A204.1 (cell line): ENCODE measurements at regions not wholly inside any gene's neighbourhood (a gene's known extent, or its start where the extent isn't known, plus 50 kb on each side); places are given as distances from the start of the nearest gene placed in this dataset.
"Not testable (repeated sequence)": the region's sequence is repeated elsewhere in the genome, so short reads cannot be mapped to it uniquely, and the experiment has no call there.

ENCODE experiments used
- FAIRE-seq: peaks from 2 replicates; lab custom pipeline; 2012; peaks lifted over from hg19 to GRCh38; lab: Jason Lieb, UNC

DNA sequence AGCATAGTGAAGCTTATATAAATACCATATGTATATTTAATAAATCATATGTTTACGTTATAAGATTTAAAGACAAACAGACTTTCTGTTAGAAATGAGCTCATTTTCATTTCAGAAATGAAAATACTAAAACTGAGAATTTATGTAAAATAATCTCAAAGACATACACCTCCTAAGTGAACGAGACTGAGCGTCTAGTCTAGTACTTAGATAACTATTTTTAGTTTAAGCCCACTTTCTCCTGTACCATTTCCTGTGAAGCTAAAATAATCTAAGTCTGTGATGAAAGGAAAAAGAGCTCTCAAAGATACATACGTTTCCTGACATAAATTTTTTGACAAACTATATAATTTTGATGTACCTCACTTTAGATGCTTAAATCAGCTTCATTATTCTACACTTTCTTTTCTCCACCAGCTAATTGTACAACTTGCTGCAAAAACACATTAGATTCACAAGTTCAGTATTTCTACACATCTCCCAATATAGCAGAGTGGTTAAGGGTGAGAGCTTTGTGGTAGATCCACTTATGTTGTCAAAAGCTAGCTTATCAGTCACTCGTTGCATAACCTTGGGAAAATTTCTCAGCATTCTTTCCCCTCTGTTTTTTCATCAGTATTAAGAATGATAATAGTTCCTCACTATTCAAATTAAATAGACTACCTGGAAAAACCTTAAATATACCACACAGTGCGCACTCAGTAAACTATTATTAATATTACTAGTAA lies 703.0 kb downstream of the PLOD2 start:
- no peak for FAIRE-seq

- FAIRE-seq, result not testable (repeated sequence)
Observed at GRCh38 chr3:145459681-145460080, 701.3 kb downstream of the PLOD2 start.

DNA sequence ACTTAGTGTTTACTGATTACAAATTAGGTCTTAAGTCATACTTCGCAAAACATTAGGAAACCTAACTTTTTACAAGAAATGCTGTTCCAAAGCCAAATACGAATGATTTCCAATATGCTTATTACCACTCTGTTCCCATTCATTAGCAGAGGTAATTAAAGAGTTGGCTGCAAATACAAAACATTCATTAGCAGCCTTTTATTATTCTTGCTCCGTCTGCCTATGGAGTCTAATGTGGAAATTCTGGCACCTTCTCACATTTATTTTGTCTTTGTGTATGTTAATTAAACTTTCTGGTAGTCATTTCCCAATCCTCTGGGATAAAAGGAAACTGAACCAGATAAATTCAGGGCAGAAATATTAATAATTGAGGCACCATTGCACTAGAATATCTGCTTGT lies 689.0 kb downstream of the PLOD2 start:
- FAIRE-seq, result no peak

- FAIRE-seq, result not testable (repeated sequence)
Observed at GRCh38 chr3:145482735-145483134, 678.2 kb downstream of the PLOD2 start.

DNA sequence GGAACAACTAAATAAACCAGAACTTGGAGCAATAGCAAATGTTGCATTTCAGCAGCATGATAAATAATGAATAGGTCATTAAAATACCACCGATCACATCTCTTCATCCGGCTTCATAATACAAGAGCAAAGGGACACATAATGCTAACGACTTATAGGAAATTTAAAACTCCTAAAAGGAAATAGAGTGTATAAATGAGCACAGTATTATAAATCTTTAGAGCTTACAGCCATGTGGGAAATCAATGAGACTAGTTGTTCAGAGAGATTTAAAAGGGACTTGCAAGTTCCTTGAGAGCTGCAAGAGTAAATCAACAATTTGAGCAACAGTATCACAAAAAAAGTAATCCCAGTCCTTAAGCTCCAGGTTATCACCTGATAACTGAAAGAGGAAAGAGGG lies 677.0 kb downstream of the PLOD2 start:
- FAIRE-seq, result no peak

- FAIRE-seq, result no peak
Observed at GRCh38 chr3:145489011-145489410, 672.0 kb downstream of the PLOD2 start.

DNA sequence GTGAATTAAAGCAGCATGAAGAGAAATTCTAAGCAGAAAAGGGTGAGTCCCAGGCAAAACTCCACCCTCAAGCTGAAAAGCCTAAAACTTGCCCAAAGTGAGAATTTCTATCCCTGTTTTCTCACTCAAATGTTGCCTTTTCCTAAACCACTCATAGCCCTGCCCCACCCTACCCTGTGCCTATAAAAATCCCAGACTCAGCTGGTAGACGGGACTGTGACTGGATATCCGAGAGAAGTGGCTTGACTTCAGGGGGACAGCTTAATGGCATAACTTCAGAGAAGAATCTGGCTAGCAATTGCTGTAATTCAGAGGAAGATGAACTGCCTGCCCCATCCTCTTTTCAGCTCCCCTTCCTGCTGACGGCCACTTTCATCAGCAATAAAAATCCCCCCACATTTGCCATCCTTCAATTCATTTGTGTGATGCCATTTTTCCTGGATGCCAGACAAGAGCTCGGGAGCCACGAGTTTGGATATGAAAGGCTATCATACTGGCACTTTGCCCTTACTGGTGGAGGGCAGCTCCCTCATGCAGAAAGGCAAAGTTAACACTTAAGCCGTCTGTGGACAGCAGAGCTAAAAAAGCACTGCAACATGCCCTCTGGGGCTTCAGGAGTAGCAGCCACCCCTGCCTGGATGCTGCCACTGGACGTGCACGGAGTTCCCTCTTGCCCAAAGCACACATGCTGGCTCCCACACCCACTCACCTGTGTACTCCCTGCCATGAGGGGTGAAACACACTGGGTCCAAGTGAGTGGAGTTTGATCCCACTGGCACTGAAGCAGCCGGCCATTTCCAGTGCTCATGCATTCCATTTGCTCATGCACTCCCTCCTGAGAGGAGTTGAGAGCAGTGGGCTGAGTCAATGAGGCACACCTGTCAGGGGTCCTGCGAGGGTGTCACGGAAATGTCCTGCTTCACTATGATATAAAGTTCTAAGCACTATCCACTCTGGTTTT lies 670.6 kb downstream of the PLOD2 start:
- FAIRE-seq, result no peak

DNA sequence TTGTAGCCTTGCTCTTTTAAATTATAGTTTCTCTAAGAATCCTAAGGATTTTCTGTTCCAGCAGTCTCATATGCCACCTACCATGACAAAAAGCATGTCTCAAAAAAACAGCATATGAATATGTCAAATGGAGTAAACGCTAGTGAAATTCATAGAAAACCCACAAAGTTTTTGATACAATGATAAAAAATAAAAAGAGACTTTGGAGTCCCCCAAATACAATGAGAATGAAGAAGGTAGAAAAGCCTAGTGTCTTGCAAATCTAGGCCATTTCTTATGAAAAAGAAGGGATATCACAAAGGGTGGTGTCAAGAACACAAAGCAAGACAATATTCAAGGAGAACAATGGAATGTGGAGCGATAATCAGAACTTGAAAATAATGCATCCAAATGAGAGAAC lies 668.5 kb downstream of the PLOD2 start:
- no peak for FAIRE-seq

DNA sequence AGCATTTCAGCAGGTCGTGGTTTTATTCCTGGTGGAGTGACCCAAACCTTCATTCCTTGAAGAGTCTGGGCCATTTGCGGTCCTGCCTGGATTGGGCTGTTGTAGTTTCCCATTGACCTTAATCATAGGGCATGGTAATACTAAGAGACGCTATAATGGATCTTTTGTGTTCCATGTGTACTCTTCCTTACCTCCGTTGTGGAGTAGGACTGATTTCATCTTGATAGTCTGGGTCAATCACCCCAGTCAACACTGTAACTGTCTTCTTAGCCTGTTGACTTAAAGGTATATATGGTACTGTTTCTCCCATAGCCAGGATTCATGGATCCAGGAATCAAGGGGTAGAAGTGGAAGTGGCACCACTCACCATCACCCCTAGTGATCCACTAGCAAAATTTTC lies 643.6 kb downstream of the PLOD2 start:
- FAIRE-seq, result not testable (repeated sequence)

DNA sequence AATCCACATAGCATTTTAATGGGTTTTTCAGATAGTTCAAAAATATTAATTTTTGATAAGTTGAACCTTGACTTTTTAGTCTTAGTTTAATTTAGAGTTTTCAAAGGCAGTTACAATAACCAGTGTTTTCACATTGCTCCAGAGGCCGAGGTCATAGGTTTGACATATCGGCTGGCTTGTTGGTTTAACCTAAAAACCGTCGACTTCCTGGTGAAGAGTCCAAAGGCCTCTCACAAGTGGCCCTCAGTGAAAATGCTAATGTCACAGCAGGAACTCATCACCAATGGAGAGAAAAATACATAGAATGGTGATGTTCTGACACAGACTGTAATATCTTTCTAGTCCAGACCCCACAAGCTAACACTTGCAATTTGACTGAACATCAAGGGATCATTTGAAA lies 642.3 kb downstream of the PLOD2 start:
- no peak for FAIRE-seq

DNA sequence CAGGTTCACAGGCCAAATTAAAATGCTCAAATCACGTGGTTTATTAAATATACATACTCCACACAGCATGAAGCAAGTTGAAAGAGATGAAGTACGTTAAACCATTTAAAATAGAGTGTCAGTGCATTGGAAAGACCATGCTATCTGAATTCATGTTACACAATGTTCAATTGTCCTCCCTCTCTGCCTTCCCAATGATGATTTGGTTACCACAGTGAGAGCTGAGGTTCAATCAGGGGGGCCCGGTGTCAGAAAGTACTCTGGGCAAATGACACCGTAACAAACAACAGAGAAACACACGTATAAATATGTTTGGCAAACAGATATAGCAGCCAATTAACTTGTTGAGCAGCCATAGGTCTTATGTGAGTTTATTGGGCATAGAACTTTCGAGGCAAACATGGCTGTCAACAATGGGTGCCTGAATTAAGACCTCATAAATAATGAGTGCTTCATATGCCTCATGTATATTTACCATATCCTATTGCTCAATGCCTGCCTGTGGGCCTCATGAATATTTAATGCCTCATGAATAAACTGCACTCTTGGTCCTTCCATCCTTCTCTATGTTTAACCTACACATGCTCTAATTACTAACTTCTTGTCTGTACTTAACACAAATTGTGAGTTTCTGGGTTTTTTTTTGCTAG lies 641.5 kb downstream of the PLOD2 start:
- no peak for FAIRE-seq

DNA sequence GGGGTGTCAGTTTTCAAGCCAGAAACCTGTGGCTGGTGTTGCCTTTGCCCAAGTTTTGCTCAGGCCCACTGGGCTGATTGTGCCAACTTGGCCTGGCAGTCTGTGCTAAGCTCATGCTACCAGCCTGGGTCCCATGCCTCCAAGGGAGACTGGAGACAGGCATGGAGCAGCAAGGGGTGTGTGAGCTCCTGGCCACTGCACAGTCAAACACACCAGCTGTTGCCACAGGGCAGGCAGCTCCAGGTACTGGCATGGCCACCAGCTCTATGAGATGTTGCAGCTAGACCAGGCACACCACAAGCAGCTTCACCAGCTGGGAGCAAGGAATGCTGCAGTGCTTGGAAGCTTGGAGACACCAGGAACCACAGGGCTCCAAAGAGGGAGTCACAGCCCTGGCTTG lies 638.8 kb downstream of the PLOD2 start:
- FAIRE-seq, result no peak

DNA sequence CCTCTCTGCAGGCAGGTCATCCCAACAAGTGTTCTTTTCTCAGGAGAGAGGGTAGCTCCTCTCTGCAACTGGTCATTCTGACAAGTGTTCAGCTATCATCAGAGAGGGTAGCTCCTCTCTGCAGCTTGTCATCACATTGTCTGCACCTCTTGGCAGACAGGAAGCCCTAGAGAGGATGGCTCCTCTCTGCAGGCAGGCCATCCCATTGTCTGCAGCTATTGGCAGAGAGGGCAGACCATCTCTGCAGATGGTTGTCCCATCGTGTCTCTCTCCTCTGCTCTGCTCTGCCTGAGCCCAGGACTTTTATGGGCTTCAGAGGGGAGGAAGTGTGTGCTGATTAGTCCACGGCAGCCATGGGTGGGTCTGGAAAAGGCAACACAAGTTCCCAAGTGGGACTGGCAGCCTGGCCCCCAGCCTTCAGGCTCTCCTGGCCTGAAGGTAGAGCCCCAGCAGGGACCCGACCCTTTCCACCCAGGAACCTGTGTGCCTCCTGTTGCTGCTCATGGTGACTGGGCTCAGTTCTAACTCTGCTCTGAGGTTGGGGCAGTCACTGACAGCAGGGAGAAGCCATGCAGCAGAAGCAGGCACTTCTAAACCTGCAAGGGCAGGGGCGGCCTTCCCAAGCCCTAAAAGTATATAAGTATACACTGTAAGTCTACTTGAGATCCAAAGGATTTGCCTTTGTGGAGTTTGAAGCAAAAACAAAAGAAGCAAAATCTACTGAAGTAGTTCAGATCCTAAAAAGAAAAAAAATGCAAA lies 637.9 kb downstream of the PLOD2 start:
- FAIRE-seq, result no peak

DNA sequence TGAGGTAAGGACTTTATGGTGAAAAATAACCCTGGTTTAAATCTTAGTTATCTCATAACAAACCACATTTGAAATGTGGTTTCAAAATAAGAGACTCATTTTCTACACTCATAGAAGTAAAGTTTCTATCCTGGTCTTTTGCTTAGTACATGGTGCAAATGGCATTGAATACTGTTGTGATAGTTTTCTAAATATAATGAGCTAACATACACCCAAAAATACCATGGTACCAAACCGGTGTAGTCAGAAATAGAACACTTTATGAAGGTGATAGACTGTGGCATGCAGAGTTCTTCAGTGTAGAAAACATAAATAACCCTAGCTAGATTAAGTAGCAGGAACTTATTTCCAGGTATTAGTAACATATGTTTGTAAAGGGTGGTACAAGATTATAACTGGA lies 629.4 kb downstream of the PLOD2 start:
- FAIRE-seq, result no peak

DNA sequence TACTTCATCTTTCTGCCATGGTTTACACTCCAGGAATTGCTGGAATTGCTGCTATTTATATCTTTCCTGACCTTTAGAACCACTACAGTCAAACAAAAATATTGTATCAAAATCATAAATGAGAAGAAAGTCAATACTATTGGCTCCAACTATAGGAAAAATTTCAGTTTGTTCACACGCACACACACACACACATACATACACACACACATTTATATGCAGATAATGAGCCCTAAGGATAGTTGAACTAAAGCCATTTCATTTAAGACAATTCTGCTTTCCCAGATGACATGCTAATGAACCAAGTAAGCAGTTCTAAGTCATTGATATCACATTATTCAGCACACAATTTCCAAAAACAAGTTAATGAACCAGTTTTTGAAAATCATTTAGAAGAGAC lies 627.3 kb downstream of the PLOD2 start:
- no peak for FAIRE-seq

GRCh38 chr3:145536461-145536860 lies 624.5 kb downstream of the PLOD2 start:
- FAIRE-seq, result no peak

DNA sequence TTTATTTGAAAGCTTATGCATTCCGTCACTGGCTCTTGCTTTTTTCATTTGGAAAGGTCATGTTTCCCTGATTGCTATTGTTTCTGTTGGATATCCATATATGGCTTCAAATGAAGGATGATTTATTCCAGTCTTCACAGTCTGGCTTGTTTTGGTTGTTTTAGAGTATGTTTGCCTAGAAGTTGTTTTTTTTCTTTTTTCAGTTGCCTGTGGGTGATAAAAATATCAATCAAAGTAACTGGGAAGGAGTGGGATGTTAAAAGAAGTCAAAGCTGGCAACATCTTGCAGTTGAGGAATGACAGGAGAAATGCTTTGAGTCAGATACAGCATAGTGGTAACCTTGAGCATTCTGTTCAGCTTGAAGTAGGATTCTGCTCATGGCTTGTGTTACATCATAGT lies 610.5 kb downstream of the PLOD2 start:
- FAIRE-seq, result no peak

DNA sequence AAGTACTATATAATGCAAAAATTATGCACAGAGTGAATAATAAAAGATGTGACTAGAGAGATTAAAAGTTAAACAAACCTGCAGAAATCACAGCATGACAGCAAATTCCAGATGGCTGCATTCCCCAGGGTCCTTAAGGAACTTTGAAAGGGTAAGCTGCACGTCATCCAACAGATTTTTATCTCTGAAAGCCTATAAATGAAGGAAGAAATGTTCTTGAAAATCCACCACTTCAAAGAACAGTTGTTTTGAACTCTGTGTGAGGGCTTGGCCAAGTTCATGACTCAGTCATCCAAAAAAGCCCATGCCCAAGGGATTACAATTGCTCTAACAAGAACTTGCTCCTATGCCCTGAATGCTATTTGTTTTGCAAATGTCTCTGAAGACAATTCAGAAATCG lies 603.6 kb downstream of the PLOD2 start:
- no peak for FAIRE-seq

DNA sequence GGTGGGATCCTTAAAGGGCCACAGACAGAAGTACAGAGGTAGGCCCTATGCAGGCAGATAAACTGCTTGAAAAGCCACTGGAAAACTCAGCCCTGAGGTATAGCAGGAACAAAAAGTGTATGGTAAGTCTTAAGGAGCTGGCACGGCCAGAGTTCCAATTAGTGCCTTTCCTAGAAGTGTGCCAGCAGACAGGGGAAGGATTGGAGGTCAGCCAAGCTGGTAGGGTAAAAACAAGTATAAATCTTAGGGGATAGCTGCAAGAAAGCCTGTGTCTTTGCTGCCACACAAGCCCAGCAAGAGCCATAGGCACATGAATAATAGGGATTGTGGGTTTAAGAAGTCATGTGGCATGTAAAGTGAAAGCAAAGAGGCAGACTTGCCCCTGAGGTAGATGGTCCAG lies 582.5 kb downstream of the PLOD2 start:
- FAIRE-seq, result no peak

GRCh38 chr3:145581694-145582093 lies 579.3 kb downstream of the PLOD2 start:
- FAIRE-seq, result no peak

- no peak for FAIRE-seq
Observed at GRCh38 chr3:145604851-145605250, 556.1 kb downstream of the PLOD2 start.

- no peak for FAIRE-seq
Observed at GRCh38 chr3:145620002-145620401, 541.0 kb downstream of the PLOD2 start.
